ENCODE measurements at regions not wholly inside any gene's neighbourhood (a gene's known extent, or its start where the extent isn't known, plus 50 kb on each side); places are given as distances from the start of the nearest gene placed in this dataset.
A peak's percentile ranks its signal among the peaks of the same experiment; 100 is the strongest.

DNA sequence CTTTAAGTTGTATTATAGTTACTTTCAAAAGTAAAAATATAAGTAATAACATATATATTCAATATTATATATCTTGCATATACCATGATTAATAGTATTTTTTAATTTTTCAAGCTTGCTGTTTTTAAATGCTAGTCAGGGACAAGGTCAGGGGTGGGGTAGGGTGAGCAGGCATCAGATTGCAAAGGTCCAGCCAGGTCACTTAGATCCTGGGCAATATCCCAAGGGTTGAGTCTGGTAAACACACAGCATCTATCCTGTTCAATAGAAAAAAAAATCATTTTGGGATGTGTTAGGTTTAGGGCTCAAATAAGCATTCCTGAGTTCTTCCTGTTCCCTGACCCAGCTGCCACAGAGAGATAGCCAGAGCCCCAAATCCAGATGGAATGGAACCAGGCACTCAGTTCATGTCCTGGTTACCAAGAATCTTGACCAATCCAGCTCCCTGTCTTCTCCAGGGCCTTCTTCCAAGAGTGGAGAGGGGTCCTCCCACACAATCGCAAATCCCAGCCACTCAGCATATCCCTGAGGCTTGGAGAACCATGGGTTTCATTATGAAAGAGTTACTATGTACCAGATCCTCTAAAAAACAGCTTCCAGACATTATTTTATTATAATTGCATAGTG lies 134.9 kb upstream of the TOP1 start:
- no peaks in the 10 kb centered on the region for H3K79me2 ChIP-seq (ENCODE audit: control insufficient read depth, low read length)
- H3K4me2 ChIP-seq (ENCODE audit: low read length): peak overlapping the region; percentile 16; the same call in 1 of the 2 replicates
- no peak overlapping the region for H3K4me3 ChIP-seq (ENCODE audit: low read length)
- H3K9me2 ChIP-seq (replicated peaks; ENCODE audit: control insufficient read depth, low read length): no peaks in the 10 kb centered on the region
- H4K20me1 ChIP-seq (ENCODE audit: control insufficient read depth, insufficient read depth, low read depth, low read length): no peaks in the 10 kb centered on the region
- H3K27ac ChIP-seq (ENCODE audit: low read depth, low read length): 0 out of 2 replicates have a peak overlapping the region, but pooled peaks have one; percentile 6
- peaks cover 19% of the 10 kb centered on the region for H3F3A ChIP-seq (ENCODE audit: control insufficient read depth, insufficient read depth)
- no peaks in the 10 kb centered on the region for H3K9me3 ChIP-seq (ENCODE audit: control insufficient read depth, insufficient read depth, low read length)
- H3K36me3 ChIP-seq (ENCODE audit: control insufficient read depth, low read length): peaks cover 10% of the 10 kb centered on the region
- peaks cover 94% of the 10 kb centered on the region for H3K4me1 ChIP-seq (ENCODE audit: control insufficient read depth, low read length)
- H3K27me3 ChIP-seq (ENCODE audit: control insufficient read depth, low read length): no peaks in the 10 kb centered on the region
- TF ChIP-seq, protein P1, sequence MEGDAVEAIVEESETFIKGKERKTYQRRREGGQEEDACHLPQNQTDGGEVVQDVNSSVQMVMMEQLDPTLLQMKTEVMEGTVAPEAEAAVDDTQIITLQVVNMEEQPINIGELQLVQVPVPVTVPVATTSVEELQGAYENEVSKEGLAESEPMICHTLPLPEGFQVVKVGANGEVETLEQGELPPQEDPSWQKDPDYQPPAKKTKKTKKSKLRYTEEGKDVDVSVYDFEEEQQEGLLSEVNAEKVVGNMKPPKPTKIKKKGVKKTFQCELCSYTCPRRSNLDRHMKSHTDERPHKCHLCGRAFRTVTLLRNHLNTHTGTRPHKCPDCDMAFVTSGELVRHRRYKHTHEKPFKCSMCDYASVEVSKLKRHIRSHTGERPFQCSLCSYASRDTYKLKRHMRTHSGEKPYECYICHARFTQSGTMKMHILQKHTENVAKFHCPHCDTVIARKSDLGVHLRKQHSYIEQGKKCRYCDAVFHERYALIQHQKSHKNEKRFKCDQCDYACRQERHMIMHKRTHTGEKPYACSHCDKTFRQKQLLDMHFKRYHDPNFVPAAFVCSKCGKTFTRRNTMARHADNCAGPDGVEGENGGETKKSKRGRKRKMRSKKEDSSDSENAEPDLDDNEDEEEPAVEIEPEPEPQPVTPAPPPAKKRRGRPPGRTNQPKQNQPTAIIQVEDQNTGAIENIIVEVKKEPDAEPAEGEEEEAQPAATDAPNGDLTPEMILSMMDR (IDR thresholded peaks at IDR 0.05; ENCODE audit: low read depth, low read length, poor library complexity, severe bottlenecking): no peak
- no peak for TF ChIP-seq EZH2phosphoT487 (IDR thresholded peaks at IDR 0.05; ENCODE audit: borderline replicate concordance, low read length)

DNA sequence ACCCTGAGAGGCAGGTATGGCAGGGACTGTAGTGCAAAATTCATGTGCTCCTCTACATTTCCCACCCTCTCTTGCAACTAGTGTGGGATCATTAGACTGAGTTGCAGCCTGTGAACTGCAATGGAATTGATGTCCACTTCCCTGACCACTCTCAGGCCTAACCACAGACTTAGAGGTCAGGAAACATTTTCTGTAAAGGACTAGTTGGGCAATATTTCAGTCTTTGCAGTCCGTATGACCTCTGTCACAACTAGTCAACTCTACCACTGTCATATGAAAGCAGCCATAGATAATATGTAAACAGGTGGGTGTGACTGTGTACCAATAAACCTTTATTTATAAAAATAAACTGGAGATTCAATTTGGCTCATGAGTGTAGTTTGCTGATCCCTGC lies 134.4 kb upstream of the TOP1 start:
- H3K9me2 ChIP-seq (replicated peaks; ENCODE audit: control insufficient read depth, low read length): no peaks in the 10 kb centered on the region
- no peak overlapping the region for H3K4me2 ChIP-seq (ENCODE audit: low read length)
- peaks cover 94% of the 10 kb centered on the region for H3K4me1 ChIP-seq (ENCODE audit: control insufficient read depth, low read length)
- H3K4me3 ChIP-seq (ENCODE audit: low read length): no peak overlapping the region
- H4K20me1 ChIP-seq (ENCODE audit: control insufficient read depth, insufficient read depth, low read depth, low read length): no peaks in the 10 kb centered on the region
- no peaks in the 10 kb centered on the region for H3K27me3 ChIP-seq (ENCODE audit: control insufficient read depth, low read length)
- H3K9me3 ChIP-seq (ENCODE audit: control insufficient read depth, insufficient read depth, low read length): no peaks in the 10 kb centered on the region
- peaks cover 10% of the 10 kb centered on the region for H3K36me3 ChIP-seq (ENCODE audit: control insufficient read depth, low read length)
- H3F3A ChIP-seq (ENCODE audit: control insufficient read depth, insufficient read depth): peaks cover 19% of the 10 kb centered on the region
- TF ChIP-seq, protein P1 (IDR thresholded peaks at IDR 0.05; ENCODE audit: low read depth, low read length, poor library complexity, severe bottlenecking): no peak
- no peak for TF ChIP-seq EZH2phosphoT487 (IDR thresholded peaks at IDR 0.05; ENCODE audit: borderline replicate concordance, low read length)
- no peaks in the 10 kb centered on the region for H3K79me2 ChIP-seq (ENCODE audit: control insufficient read depth, low read length)
- 0 out of 2 replicates have a peak overlapping the region, but pooled peaks have one; percentile 91 for H3K27ac ChIP-seq (ENCODE audit: low read depth, low read length)

DNA sequence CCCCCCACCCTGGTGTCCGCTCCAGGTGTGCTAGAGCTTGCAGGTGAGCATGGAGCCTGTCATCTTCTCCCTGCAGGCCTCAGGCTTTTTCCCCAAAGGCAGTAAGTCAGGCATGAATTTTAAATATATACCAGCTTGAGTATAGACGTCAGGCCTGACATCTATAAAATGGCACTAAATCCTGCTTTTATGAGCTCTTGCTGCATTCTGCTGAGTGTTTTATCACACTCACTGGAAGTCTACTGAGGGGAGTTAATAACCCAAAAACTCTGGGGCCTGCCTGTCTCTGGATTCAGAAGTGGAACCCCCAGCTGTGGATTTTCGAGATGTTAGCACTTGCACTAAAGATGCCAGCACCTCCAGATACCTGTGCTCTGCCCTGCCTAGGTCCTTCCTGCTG lies 133.4 kb upstream of the TOP1 start:
- Histone ChIP-seq H3K36me3 (ENCODE audit: control insufficient read depth, low read length) (peaks cover 10% of the 10 kb centered on the region), H3K27ac (ENCODE audit: low read depth, low read length) (peak overlapping the region; percentile 91), H3F3A (ENCODE audit: control insufficient read depth, insufficient read depth) (peaks cover 19% of the 10 kb centered on the region), H3K9me3 (ENCODE audit: control insufficient read depth, insufficient read depth, low read length) (no peaks in the 10 kb centered on the region), H3K4me3 (ENCODE audit: low read length) (0 out of 2 replicates have a peak overlapping the region, but pooled peaks have one; percentile 9), H4K20me1 (ENCODE audit: control insufficient read depth, insufficient read depth, low read depth, low read length) (no peaks in the 10 kb centered on the region), H3K9me2 (replicated peaks; ENCODE audit: control insufficient read depth, low read length) (no peaks in the 10 kb centered on the region), H3K4me2 (ENCODE audit: low read length) (0 out of 2 replicates have a peak overlapping the region, but pooled peaks have one; percentile 4), H3K79me2 (ENCODE audit: control insufficient read depth, low read length) (no peaks in the 10 kb centered on the region), H3K4me1 (ENCODE audit: control insufficient read depth, low read length) (peaks cover 94% of the 10 kb centered on the region), H3K27me3 (ENCODE audit: control insufficient read depth, low read length) (no peaks in the 10 kb centered on the region)
- TF ChIP-seq EZH2phosphoT487 (IDR thresholded peaks at IDR 0.05; ENCODE audit: borderline replicate concordance, low read length): no peak
- TF ChIP-seq, protein P1 (IDR thresholded peaks at IDR 0.05; ENCODE audit: low read depth, low read length, poor library complexity, severe bottlenecking): no peak
